Natural killer cell (primary cell): ENCODE measurements at regions not wholly inside any gene's neighbourhood (a gene's known extent, or its start where the extent isn't known, plus 50 kb on each side); places are given as distances from the start of the nearest gene placed in this dataset.

Experiments
- ATAC-seq, 3 donors: fragments of 150-1000 bp in 2 of 3; fragments of 200-7000 bp in 1 of 3; cut with Tn5 transposase; 1 replicate in 1 of 3; 2 replicates in 2 of 3; pipeline ENCODE4 v1.10.0; 2021; ENCODE audit warnings: mild to moderate bottlenecking in 2 of 3, moderate library complexity in 2 of 3
- DNase-seq, 2 donors: peaks; one replicate each; pipeline versions ENCODE4 v3.0.0 to v3.0.0-alpha.2; 2013 to 2021; ENCODE audit warnings: mixed read lengths in 1 of 2
- H3K27ac ChIP-seq: one replicate; pipeline ENCODE4 v1.5.1; 2013; ENCODE audit warnings: mild to moderate bottlenecking, low read length
- H3K27me3 ChIP-seq: one replicate; pipeline ENCODE4 v1.6.1; 2013; ENCODE audit warnings: low read length; ENCODE audit not compliant: control insufficient read depth, insufficient read depth
- H3K36me3 ChIP-seq: one replicate; pipeline ENCODE4 v1.6.1; 2013; ENCODE audit warnings: low read length; ENCODE audit not compliant: control insufficient read depth, insufficient read depth
- H3K4me1 ChIP-seq: one replicate; pipeline ENCODE4 v1.6.1; 2013; ENCODE audit warnings: low read length; ENCODE audit not compliant: control insufficient read depth, insufficient read depth
- H3K4me3 ChIP-seq: one replicate; pipeline ENCODE4 v1.5.1; 2013; ENCODE audit warnings: low read length
- H3K9me3 ChIP-seq: one replicate; pipeline ENCODE4 v1.6.1; 2013; ENCODE audit warnings: low read length; ENCODE audit not compliant: control insufficient read depth, insufficient read depth
- H3K27ac Mint-ChIP-seq, 2 donors: one replicate each; pipeline ENCODE4 v1.8.0; 2022; ENCODE audit warnings: mild to moderate bottlenecking in 2 of 2, mixed read lengths in 2 of 2, moderate library complexity in 1 of 2
- H3K27me3 Mint-ChIP-seq, 2 donors: one replicate each; pipeline ENCODE4 v1.8.0; 2022; ENCODE audit warnings: low read depth in 2 of 2, mixed read lengths in 2 of 2
- H3K36me3 Mint-ChIP-seq: one replicate; pipeline ENCODE4 v1.8.0; 2022; ENCODE audit warnings: mixed read lengths
- H3K4me1 Mint-ChIP-seq, 2 donors: one replicate each; pipeline ENCODE4 v1.8.0; 2022; ENCODE audit warnings: mixed read lengths in 2 of 2
- H3K4me3 Mint-ChIP-seq: one replicate; pipeline ENCODE4 v1.8.0; 2022; ENCODE audit warnings: mild to moderate bottlenecking, moderate library complexity, mixed read lengths
- H3K9me3 Mint-ChIP-seq, 2 donors: one replicate each; pipeline ENCODE4 v1.8.0; 2022; ENCODE audit warnings: mixed read lengths in 2 of 2
- CTCF ChIP-seq: fragments of 200-600 bp; IDR thresholded peaks from one replicate; pipeline ENCODE4 v1.8.0; 2022; ENCODE audit warnings: antibody characterized with exemption
- WGBS: methylation state at CpG from one replicate; pipeline ENCODE4 v1.1.7; 2013; ENCODE audit warnings: missing lambda C conversion rate; ENCODE audit not compliant: insufficient coverage; 5-methylcytosine and 5-hydroxymethylcytosine counted together
- intact Hi-C: fragments of 100-400 bp; cut with micrococcal nuclease; formaldehyde crosslinking; loops from one replicate; pipeline ENCODE4 v1.14.2; 2022

- Mint-ChIP-seq H3K27me3 (no peaks in the 10 kb centered on the region), H3K27ac (no peak overlapping the region), H3K9me3 (peaks cover 0 to 4% of the 10 kb centered on the region in 2 donors), H3K4me3 (no peak overlapping the region), H3K36me3 (no peaks in the 10 kb centered on the region), H3K4me1 (no peaks in the 10 kb centered on the region)
- DNase-seq (no peak), ATAC-seq (no peak)
- WGBS, result 86% methylated on average over 1 of the region's 4 CpGs
- H3K9me3 ChIP-seq, result no peaks in the 10 kb centered on the region
- intact Hi-C loops, result no loop called here
- H3K4me3 ChIP-seq, result no peak overlapping the region
- no peaks in the 10 kb centered on the region for H3K27me3 ChIP-seq
- H3K36me3 ChIP-seq, result no peaks in the 10 kb centered on the region
- no peaks in the 10 kb centered on the region for H3K4me1 ChIP-seq
- TF ChIP-seq CTCF, result no peak
- H3K27ac ChIP-seq, result no peak overlapping the region
Measured at GRCh38 chr10:128814782-128815181, 652.3 kb upstream of the MGMT start.

GRCh38 chr10:128816726-128817125, 650.3 kb upstream of the MGMT start:
- Histone ChIP-seq H3K4me1 (no peaks in the 10 kb centered on the region), H3K27ac (no peak overlapping the region), H3K9me3 (no peaks in the 10 kb centered on the region), H3K36me3 (no peaks in the 10 kb centered on the region), H3K4me3 (no peak overlapping the region), H3K27me3 (no peaks in the 10 kb centered on the region)
- no peaks in the 10 kb centered on the region for H3K36me3 Mint-ChIP-seq
- H3K4me3 Mint-ChIP-seq, result no peak overlapping the region
- H3K27ac Mint-ChIP-seq, result no peak overlapping the region
- no peaks in the 10 kb centered on the region for H3K27me3 Mint-ChIP-seq
- intact Hi-C loops, result no loop called here
- DNase-seq (no peak), ATAC-seq (no peak)
- H3K9me3 Mint-ChIP-seq, result peaks cover 0 to 4% of the 10 kb centered on the region in 2 donors
- 82% methylated on average over 2 of the region's 2 CpGs for WGBS
- no peaks in the 10 kb centered on the region for H3K4me1 Mint-ChIP-seq
- no peak for TF ChIP-seq CTCF

- Histone ChIP-seq H3K9me3 (no peaks in the 10 kb centered on the region), H3K36me3 (no peaks in the 10 kb centered on the region), H3K27me3 (no peaks in the 10 kb centered on the region), H3K27ac (no peak overlapping the region), H3K4me1 (no peaks in the 10 kb centered on the region), H3K4me3 (no peak overlapping the region)
- Mint-ChIP-seq H3K9me3 (peaks cover 0 to 4% of the 10 kb centered on the region in 2 donors), H3K27ac (no peak overlapping the region), H3K4me1 (no peaks in the 10 kb centered on the region), H3K27me3 (no peaks in the 10 kb centered on the region), H3K4me3 (no peak overlapping the region), H3K36me3 (no peaks in the 10 kb centered on the region)
- no peak for TF ChIP-seq CTCF
- ATAC-seq (no peak), DNase-seq (no peak)
- intact Hi-C loops, result no loop called here
- 57% methylated on average over 2 of the region's 2 CpGs for WGBS
Measured at GRCh38 chr10:128817636-128818035, 649.4 kb upstream of the MGMT start.

- H3K36me3 Mint-ChIP-seq, result no peaks in the 10 kb centered on the region
- DNase-seq (no peak), ATAC-seq (peak in 1 of 3 donors; percentile 36)
- WGBS, result 74% methylated on average over 7 of the region's 7 CpGs
- no peaks in the 10 kb centered on the region for H3K4me1 Mint-ChIP-seq
- H3K27me3 Mint-ChIP-seq, result peaks cover 0 to 3% of the 10 kb centered on the region in 2 donors
- Histone ChIP-seq H3K4me3 (no peak overlapping the region), H3K9me3 (no peaks in the 10 kb centered on the region), H3K36me3 (no peaks in the 10 kb centered on the region), H3K27ac (no peak overlapping the region), H3K27me3 (no peaks in the 10 kb centered on the region), H3K4me1 (no peaks in the 10 kb centered on the region)
- H3K9me3 Mint-ChIP-seq, result peaks cover 0 to 4% of the 10 kb centered on the region in 2 donors
- intact Hi-C loops, result no loop called here
- TF ChIP-seq CTCF, result no peak
- no peak overlapping the region for H3K27ac Mint-ChIP-seq
- H3K4me3 Mint-ChIP-seq, result no peak overlapping the region
Measured at GRCh38 chr10:128820663-128821062, 646.4 kb upstream of the MGMT start.
